PC-9 (cell line): ENCODE measurements at regions not wholly inside any gene's neighbourhood (a gene's known extent, or its start where the extent isn't known, plus 50 kb on each side); places are given as distances from the start of the nearest gene placed in this dataset.

ENCODE experiments used
- CTCF ChIP-seq: fragments of 200-600 bp; sonication (generic); conservative IDR thresholded peaks from 2 replicates; pipeline ENCODE4 v1.6.1; 2017; ENCODE audit warnings: mixed run types, antibody characterized with exemption, mild to moderate bottlenecking, moderate library complexity
- EZH2 ChIP-seq: fragments of 200-600 bp; sonication (generic); IDR thresholded peaks from 2 replicates; pipeline ENCODE4 v1.8.0; 2017; ENCODE audit warnings: antibody characterized with exemption, low read depth

- TF ChIP-seq CTCF, result no peak
- no peak for TF ChIP-seq EZH2
Observed at GRCh38 chr16:64621616-64622015, 500.2 kb downstream of the CDH11 start.
